GM23248 (cell line): ENCODE measurements at regions not wholly inside any gene's neighbourhood (a gene's known extent, or its start where the extent isn't known, plus 50 kb on each side); places are given as distances from the start of the nearest gene placed in this dataset.
A peak's percentile ranks its signal among the peaks of the same experiment; 100 is the strongest.

Experiments
- DNase-seq: peaks from one replicate; pipeline ENCODE4 v3.0.0-alpha.2; 2015
- H2AFZ ChIP-seq: fragments of 200-600 bp; sonication (generic); 2 replicates; pipeline ENCODE4 v1.6.1; 2016; ENCODE audit warnings: antibody characterized with exemption
- H3F3A ChIP-seq: fragments of 200-600 bp; sonication (generic); 2 replicates; pipeline ENCODE4 v1.6.1; 2016; ENCODE audit warnings: mild to moderate bottlenecking, antibody characterized with exemption, mixed run types; ENCODE audit not compliant: insufficient read depth
- H3K27ac ChIP-seq: fragments of 200-600 bp; sonication (generic); 2 replicates; pipeline ENCODE4 v1.5.1; 2016; ENCODE audit warnings: mild to moderate bottlenecking
- H3K27me3 ChIP-seq: fragments of 200-600 bp; sonication (generic); replicated peaks from 2 replicates; pipeline ENCODE4 v1.6.1; 2016; ENCODE audit warnings: mild to moderate bottlenecking; ENCODE audit not compliant: insufficient read depth
- H3K36me3 ChIP-seq: fragments of 200-600 bp; sonication (generic); 2 replicates; pipeline ENCODE4 v1.6.1; 2016; ENCODE audit warnings: low read depth, mild to moderate bottlenecking
- H3K4me1 ChIP-seq: fragments of 200-600 bp; sonication (generic); 2 replicates; pipeline ENCODE4 v1.6.1; 2016; ENCODE audit warnings: mild to moderate bottlenecking; ENCODE audit not compliant: insufficient read depth
- H3K4me2 ChIP-seq: fragments of 200-600 bp; sonication (generic); one replicate; pipeline ENCODE4 v1.6.1; 2016; ENCODE audit warnings: mild to moderate bottlenecking; ENCODE audit not compliant: unreplicated experiment
- H3K4me3 ChIP-seq: fragments of 200-600 bp; sonication (generic); 2 replicates; pipeline ENCODE4 v1.5.1; 2016; ENCODE audit warnings: mild to moderate bottlenecking
- H3K79me2 ChIP-seq: fragments of 200-600 bp; sonication (generic); 2 replicates; pipeline ENCODE4 v1.6.1; 2016; ENCODE audit warnings: mild to moderate bottlenecking; ENCODE audit not compliant: insufficient read depth
- H3K9ac ChIP-seq: fragments of 200-600 bp; sonication (generic); 2 replicates; pipeline ENCODE4 v1.6.1; 2016; ENCODE audit warnings: mild to moderate bottlenecking
- H3K9me2 ChIP-seq: fragments of 200-600 bp; sonication (generic); 2 replicates; pipeline ENCODE4 v1.6.1; 2016; ENCODE audit warnings: mixed run types, mild to moderate bottlenecking, moderate library complexity; ENCODE audit not compliant: insufficient read depth
- H3K9me3 ChIP-seq: fragments of 200-600 bp; sonication (generic); one replicate; pipeline ENCODE4 v1.6.1; 2017; ENCODE audit warnings: low read depth
- H4K20me1 ChIP-seq: fragments of 200-600 bp; sonication (generic); 2 replicates; pipeline ENCODE4 v1.6.0; 2016; ENCODE audit not compliant: insufficient read depth
- EZH2 ChIP-seq: fragments of 200-600 bp; sonication (generic); IDR thresholded peaks from 2 replicates; pipeline ENCODE4 v1.6.1; 2018; ENCODE audit warnings: antibody characterized with exemption, mild to moderate bottlenecking; ENCODE audit not compliant: insufficient read depth, poor library complexity, severe bottlenecking
- EZH2phosphoT487 ChIP-seq: fragments of 200-600 bp; sonication (generic); IDR thresholded peaks from 2 replicates; pipeline ENCODE4 v1.6.1; 2018; ENCODE audit warnings: antibody characterized with exemption, moderate library complexity, mild to moderate bottlenecking, low read depth; ENCODE audit not compliant: insufficient read depth
- WGBS, 2 experiments: methylation state at CpG; one replicate each; pipeline ENCODE4 v1.1.6; 2015 to 2017; ENCODE audit warnings: low lambda C conversion rate in 2 of 2, low coverage in 1 of 2; ENCODE audit errors: missing lambda C conversion rate in 2 of 2; 5-methylcytosine and 5-hydroxymethylcytosine counted together
- in situ Hi-C: fragments of 300-500 bp; cut with MboI; formaldehyde crosslinking; loops from 2 replicates; pipeline ENCODE4 v1.15.0; 2020

DNA sequence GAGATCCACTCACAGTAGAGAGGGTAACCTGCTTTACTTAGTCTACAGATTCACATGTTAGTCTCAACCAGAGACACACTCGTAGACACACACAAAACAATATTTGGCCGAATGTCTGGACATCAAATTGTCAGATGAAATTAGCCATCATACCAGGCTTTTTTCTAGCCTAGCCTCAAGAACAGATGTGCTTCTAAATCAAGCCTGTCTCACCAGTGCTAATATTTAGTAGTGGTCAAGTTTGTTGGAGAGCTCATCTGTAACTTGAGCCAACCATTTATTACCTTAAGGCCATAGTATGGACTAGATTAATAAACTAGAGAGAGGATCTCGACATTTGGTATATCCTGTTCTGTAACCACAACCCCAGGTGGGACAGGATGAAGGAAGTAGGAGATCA, 1118.8 kb upstream of the MAP3K7 start:
- TF ChIP-seq EZH2phosphoT487 (no peak), EZH2 (no peak)
- H3K9ac ChIP-seq = no peak overlapping the region
- H3K27ac ChIP-seq = no peak overlapping the region
- no peak for DNase-seq
- no peak overlapping the region for H3K4me2 ChIP-seq
- H3K4me3 ChIP-seq = no peak overlapping the region
- H3K9me3 ChIP-seq = peaks cover 4% of the 10 kb centered on the region
- H3F3A ChIP-seq = no peaks in the 10 kb centered on the region
- no peaks in the 10 kb centered on the region for H3K4me1 ChIP-seq
- H3K79me2 ChIP-seq = no peaks in the 10 kb centered on the region
- H2AFZ ChIP-seq = no peak overlapping the region
- no peaks in the 10 kb centered on the region for H3K27me3 ChIP-seq
- no peaks in the 10 kb centered on the region for H4K20me1 ChIP-seq
- no peaks in the 10 kb centered on the region for H3K9me2 ChIP-seq
- no peaks in the 10 kb centered on the region for H3K36me3 ChIP-seq
- WGBS, 2 experiments = 5 to 16% methylated on average over 3 of the region's 3 CpGs
- in situ Hi-C loops = no loop called here

DNA sequence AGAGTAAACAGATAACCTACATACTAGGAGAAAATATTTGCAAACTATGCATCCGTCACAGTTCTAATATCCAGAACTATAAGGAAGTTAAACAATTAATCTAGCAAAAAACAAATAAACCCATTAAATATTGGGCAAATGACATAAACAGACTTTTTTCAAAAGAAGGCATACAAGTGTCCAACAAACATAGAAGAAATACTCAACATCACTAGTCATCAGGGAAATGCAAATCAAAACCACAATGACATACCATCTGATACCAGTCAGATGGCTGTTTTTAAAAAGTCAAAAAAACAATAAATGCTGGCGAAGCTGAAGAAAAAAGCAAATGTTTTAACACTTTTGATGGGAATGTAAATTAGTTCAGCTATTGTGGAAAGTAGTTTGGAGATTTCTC, 1117.7 kb upstream of the MAP3K7 start:
- Histone ChIP-seq H3K4me2 (no peak overlapping the region), H3K9me3 (peaks cover 4% of the 10 kb centered on the region), H2AFZ (no peak overlapping the region), H3K9ac (no peak overlapping the region), H3K4me1 (no peaks in the 10 kb centered on the region), H3K36me3 (no peaks in the 10 kb centered on the region), H3K27me3 (no peaks in the 10 kb centered on the region), H3K9me2 (no peaks in the 10 kb centered on the region), H4K20me1 (no peaks in the 10 kb centered on the region), H3K79me2 (no peaks in the 10 kb centered on the region), H3F3A (no peaks in the 10 kb centered on the region), H3K27ac (no peak overlapping the region), H3K4me3 (no peak overlapping the region)
- TF ChIP-seq EZH2 (no peak), EZH2phosphoT487 (no peak)
- DNase-seq = peak; percentile 0
- WGBS, 2 experiments = 34 to 36% methylated on average over 2 of the region's 2 CpGs
- in situ Hi-C loops = no loop called here

DNA sequence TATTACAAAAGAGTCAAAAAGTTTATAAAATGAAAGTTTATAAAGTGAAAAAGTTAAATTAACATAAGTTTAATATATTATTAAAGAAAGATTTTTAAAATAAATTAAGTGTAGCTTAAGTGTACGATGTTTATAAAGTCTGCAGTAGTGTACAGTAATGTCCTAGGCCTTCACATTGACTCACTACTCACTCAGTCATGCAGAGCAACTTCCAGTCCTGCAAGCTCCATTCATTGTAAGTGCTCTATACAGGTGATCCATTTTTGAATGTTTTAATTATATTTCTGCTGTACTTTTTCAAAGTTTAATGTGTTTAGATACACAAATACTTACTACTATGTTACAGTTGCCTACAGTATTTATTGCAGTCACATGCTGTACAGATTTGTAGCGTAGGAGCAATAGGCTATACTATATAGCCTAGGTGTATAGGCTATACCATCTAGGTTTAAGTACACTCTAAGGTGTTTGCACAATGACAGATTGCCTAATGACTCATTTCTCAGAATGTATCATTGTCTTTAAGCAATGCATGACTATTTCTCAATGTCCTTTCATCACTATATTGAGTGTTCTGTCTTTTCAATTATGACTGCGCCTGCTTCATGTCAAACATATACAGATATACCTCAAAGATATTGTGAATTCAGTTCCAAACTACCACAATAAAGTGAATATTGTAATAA, 1110.3 kb upstream of the MAP3K7 start:
- in situ Hi-C loops = no loop called here
- H3K79me2 ChIP-seq = no peaks in the 10 kb centered on the region
- H3F3A ChIP-seq = no peaks in the 10 kb centered on the region
- no peak overlapping the region for H3K27ac ChIP-seq
- H3K9me2 ChIP-seq = no peaks in the 10 kb centered on the region
- no peak overlapping the region for H3K4me2 ChIP-seq
- H3K4me1 ChIP-seq = no peaks in the 10 kb centered on the region
- H4K20me1 ChIP-seq = no peaks in the 10 kb centered on the region
- TF ChIP-seq EZH2phosphoT487 (no peak), EZH2 (no peak)
- no peak for DNase-seq
- no peak overlapping the region for H3K4me3 ChIP-seq
- no peak overlapping the region for H3K9ac ChIP-seq
- no peaks in the 10 kb centered on the region for H3K27me3 ChIP-seq
- no peaks in the 10 kb centered on the region for H3K9me3 ChIP-seq
- WGBS, 2 experiments = 30 to 32% methylated on average over 3 of the region's 3 CpGs
- no peak overlapping the region for H2AFZ ChIP-seq
- H3K36me3 ChIP-seq = no peaks in the 10 kb centered on the region

DNA sequence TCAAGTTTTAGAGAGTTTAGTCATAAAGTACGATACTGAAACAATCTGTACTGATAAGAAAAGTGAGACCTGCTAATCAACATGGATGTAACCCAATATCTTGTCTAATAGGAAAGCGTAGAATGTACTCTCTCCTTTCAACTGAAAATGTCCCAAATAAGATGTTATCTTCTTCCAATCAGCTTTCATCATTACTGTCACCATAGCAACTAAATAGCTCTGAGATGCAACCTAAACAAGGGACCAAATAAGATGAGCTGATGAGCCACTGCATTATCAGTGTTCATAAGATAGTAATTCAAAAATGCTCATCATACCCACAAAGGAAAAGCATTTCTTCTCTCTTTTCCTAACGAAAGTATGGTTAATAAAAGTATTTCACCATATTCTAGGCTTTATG, 1108.3 kb upstream of the MAP3K7 start:
- Histone ChIP-seq H3K4me3 (no peak overlapping the region), H3K9me2 (no peaks in the 10 kb centered on the region), H3K36me3 (no peaks in the 10 kb centered on the region), H3K4me2 (no peak overlapping the region), H3K9ac (no peak overlapping the region), H3K4me1 (no peaks in the 10 kb centered on the region), H4K20me1 (no peaks in the 10 kb centered on the region), H3F3A (no peaks in the 10 kb centered on the region), H3K27me3 (no peaks in the 10 kb centered on the region), H3K9me3 (no peaks in the 10 kb centered on the region), H3K79me2 (no peaks in the 10 kb centered on the region), H2AFZ (no peak overlapping the region), H3K27ac (no peak overlapping the region)
- no peak for DNase-seq
- in situ Hi-C loops = no loop called here
- 19 to 24% methylated on average over 3 of the region's 3 CpGs for WGBS, 2 experiments
- TF ChIP-seq EZH2 (no peak), EZH2phosphoT487 (no peak)

DNA sequence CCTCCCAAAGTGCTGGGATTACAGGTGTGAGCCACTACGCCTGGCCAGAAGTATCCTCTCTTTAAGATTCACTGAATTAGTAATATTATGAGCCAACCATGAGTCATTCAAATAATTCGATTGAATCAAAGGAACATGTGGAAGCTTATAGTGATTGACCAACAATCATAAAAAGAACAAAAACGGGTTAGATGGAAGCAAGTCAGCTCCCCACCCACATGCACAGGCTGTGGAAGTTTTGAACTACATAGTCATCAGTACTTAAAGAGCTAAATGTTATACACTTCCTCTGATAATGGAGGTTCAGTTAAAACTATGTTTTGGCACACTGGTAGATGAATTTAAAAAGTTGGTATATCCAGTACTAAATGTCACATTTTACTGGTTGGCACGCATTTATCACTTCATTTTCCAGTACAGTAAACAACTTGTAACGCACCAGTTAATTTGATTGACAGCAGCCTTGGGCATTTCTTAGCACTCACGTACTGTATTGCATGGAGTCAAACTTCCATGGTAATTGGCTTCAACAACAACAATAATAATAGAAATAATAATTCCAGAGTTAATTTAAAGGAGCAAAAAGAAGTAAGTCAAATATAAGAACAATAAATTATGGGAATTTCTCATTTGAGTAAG, 1107.3 kb upstream of the MAP3K7 start:
- no peaks in the 10 kb centered on the region for H3F3A ChIP-seq
- H3K9me3 ChIP-seq = no peaks in the 10 kb centered on the region
- no peak overlapping the region for H2AFZ ChIP-seq
- H3K4me3 ChIP-seq = no peak overlapping the region
- in situ Hi-C loops = no loop called here
- DNase-seq = no peak
- 13% methylated on average over 6 of the region's 6 CpGs for WGBS, 2 experiments
- TF ChIP-seq EZH2phosphoT487 = no peak
- H3K79me2 ChIP-seq = no peaks in the 10 kb centered on the region
- no peaks in the 10 kb centered on the region for H3K27me3 ChIP-seq
- no peaks in the 10 kb centered on the region for H3K36me3 ChIP-seq
- no peak overlapping the region for H3K9ac ChIP-seq
- H3K4me2 ChIP-seq = no peak overlapping the region
- no peak overlapping the region for H3K27ac ChIP-seq
- H3K9me2 ChIP-seq = no peaks in the 10 kb centered on the region
- H3K4me1 ChIP-seq = no peaks in the 10 kb centered on the region
- H4K20me1 ChIP-seq = no peaks in the 10 kb centered on the region
